ENCODE measurements at regions not wholly inside any gene's neighbourhood (a gene's known extent, or its start where the extent isn't known, plus 50 kb on each side); places are given as distances from the start of the nearest gene placed in this dataset.

DNA sequence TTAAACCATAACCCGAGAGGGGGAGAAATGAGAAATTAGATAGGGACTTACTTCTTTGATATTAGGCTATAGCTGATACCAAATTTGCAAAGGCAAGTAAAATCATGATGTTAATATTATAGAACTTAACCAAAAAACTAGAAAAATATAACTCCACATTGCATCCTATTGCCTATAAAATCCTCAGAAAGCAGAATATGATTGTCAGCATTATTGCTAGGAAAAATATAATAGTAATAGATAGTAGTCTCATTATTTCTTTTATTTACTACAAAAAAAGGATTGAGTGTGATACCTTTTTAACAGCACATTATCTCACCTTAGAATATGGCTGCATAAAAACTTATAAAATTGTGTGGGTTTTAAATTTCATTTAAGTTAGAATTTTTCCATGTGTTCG, 206.5 kb upstream of the CDIN1 start:
- no peak for TF ChIP-seq EZH2 (IDR thresholded peaks at IDR 0.05; ENCODE audit: borderline replicate concordance, low read depth, low read length, severe bottlenecking)
- TF ChIP-seq, protein P1, sequence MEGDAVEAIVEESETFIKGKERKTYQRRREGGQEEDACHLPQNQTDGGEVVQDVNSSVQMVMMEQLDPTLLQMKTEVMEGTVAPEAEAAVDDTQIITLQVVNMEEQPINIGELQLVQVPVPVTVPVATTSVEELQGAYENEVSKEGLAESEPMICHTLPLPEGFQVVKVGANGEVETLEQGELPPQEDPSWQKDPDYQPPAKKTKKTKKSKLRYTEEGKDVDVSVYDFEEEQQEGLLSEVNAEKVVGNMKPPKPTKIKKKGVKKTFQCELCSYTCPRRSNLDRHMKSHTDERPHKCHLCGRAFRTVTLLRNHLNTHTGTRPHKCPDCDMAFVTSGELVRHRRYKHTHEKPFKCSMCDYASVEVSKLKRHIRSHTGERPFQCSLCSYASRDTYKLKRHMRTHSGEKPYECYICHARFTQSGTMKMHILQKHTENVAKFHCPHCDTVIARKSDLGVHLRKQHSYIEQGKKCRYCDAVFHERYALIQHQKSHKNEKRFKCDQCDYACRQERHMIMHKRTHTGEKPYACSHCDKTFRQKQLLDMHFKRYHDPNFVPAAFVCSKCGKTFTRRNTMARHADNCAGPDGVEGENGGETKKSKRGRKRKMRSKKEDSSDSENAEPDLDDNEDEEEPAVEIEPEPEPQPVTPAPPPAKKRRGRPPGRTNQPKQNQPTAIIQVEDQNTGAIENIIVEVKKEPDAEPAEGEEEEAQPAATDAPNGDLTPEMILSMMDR (IDR thresholded peaks at IDR 0.05; ENCODE audit: borderline replicate concordance, extremely low read depth, low read length, poor library complexity, severe bottlenecking), result no peak

All from DND-41 (cell line).